B cell (primary cell): ENCODE measurements at regions not wholly inside any gene's neighbourhood (a gene's known extent, or its start where the extent isn't known, plus 50 kb on each side); places are given as distances from the start of the nearest gene placed in this dataset.

Experiments used
- ATAC-seq: fragments of 200-7000 bp; cut with Tn5 transposase; one replicate; pipeline ENCODE4 v1.10.0; 2021; ENCODE audit warnings: low read depth, mild to moderate bottlenecking, moderate number of reproducible peaks, moderate library complexity
- CTCF ChIA-PET: fragments of 350-600 bp; sonication (Branson Sonifier 250); formaldehyde crosslinking; loops from one replicate; lab custom pipeline; 2021; ENCODE audit warnings: antibody characterized with exemption, inconsistent platforms; lab: Charles Lee
- POLR2A ChIA-PET: fragments of 350-600 bp; sonication (Branson Sonifier 250); formaldehyde crosslinking; loops from one replicate; lab custom pipeline; 2021; ENCODE audit warnings: antibody characterized with exemption; lab: Charles Lee
- DNase-seq: peaks from one replicate; pipeline ENCODE4 v3.0.0; 2013
- H2AFZ ChIP-seq: 2 replicates; pipeline ENCODE4 v1.6.1; 2012; ENCODE audit warnings: mild to moderate bottlenecking, low read depth, low read length; ENCODE audit not compliant: insufficient read depth, poor library complexity, severe bottlenecking
- H3K27ac ChIP-seq, 2 donors: 1 replicate in 1 of 2; 2 replicates in 1 of 2; pipeline ENCODE4 v1.5.1; 2012 to 2013; ENCODE audit warnings: low read length in 2 of 2, mild to moderate bottlenecking in 2 of 2, moderate library complexity in 1 of 2
- H3K27me3 ChIP-seq, 4 experiments: fragments of 200-600 bp in 1 of 4; sonication (generic) in 1 of 4; replicated peaks in 1 of 4; 1 replicate in 2 of 4; 2 replicates in 2 of 4; pipeline versions ENCODE4 v1.6.1 to v1.7.0; 2013 to 2016; ENCODE audit warnings: low read length in 3 of 4, mild to moderate bottlenecking in 2 of 4, mixed read lengths in 1 of 4, moderate library complexity in 1 of 4; ENCODE audit not compliant: insufficient read depth in 4 of 4, control insufficient read depth in 3 of 4; ENCODE audit errors: control extremely low read depth in 1 of 4
- H3K36me3 ChIP-seq, 2 experiments: replicated peaks in 1 of 2; 1 replicate in 1 of 2; 2 replicates in 1 of 2; pipeline versions ENCODE4 v1.6.1 to v1.7.1; 2013; ENCODE audit warnings: low read length in 1 of 2; ENCODE audit not compliant: insufficient read depth in 2 of 2, control insufficient read depth in 1 of 2; ENCODE audit errors: control extremely low read depth in 1 of 2, extremely low read depth in 1 of 2
- H3K4me1 ChIP-seq, 2 donors: fragments of 200-600 bp in 1 of 2; sonication (generic) in 1 of 2; 1 replicate in 1 of 2; 2 replicates in 1 of 2; pipeline versions ENCODE4 v1.5.1 to v1.6.1; 2013 to 2017; ENCODE audit warnings: low read length in 2 of 2; ENCODE audit not compliant: control insufficient read depth in 2 of 2, insufficient read depth in 2 of 2
- H3K4me2 ChIP-seq: replicated peaks from 2 replicates; pipeline ENCODE3; 2012; ENCODE audit warnings: mild to moderate bottlenecking, low read depth, low read length; ENCODE audit not compliant: poor library complexity, severe bottlenecking
- H3K4me3 ChIP-seq, 5 experiments: fragments of 200-600 bp in 1 of 5; sonication (generic) in 1 of 5; 1 replicate in 3 of 5; 2 replicates in 2 of 5; pipeline versions ENCODE4 v1.5.1 to v1.7.0; 2011 to 2016; ENCODE audit warnings: low read length in 4 of 5, mild to moderate bottlenecking in 4 of 5, low read depth in 2 of 5, control low read depth in 1 of 5, moderate library complexity in 1 of 5; ENCODE audit not compliant: insufficient read depth in 1 of 5; ENCODE audit errors: control extremely low read depth in 1 of 5, extremely low read depth in 1 of 5
- H3K79me2 ChIP-seq: fragments of 200-600 bp; sonication (generic); one replicate; pipeline ENCODE4 v1.6.0; 2016; ENCODE audit warnings: low read length; ENCODE audit not compliant: control insufficient read depth, insufficient read depth
- H3K9ac ChIP-seq: fragments of 200-600 bp; sonication (generic); 2 replicates; pipeline ENCODE4 v1.6.1; 2017; ENCODE audit warnings: mild to moderate bottlenecking, low read length, moderate library complexity
- H3K9me3 ChIP-seq, 3 donors: one replicate each; pipeline versions ENCODE4 v1.6.1 to v1.7.1; 2013; ENCODE audit warnings: low read length in 2 of 3; ENCODE audit not compliant: control insufficient read depth in 2 of 3, insufficient read depth in 1 of 3; ENCODE audit errors: control extremely low read depth in 1 of 3
- H4K20me1 ChIP-seq: 2 replicates; pipeline ENCODE4 v1.6.0; 2012; ENCODE audit warnings: mild to moderate bottlenecking, low read length; ENCODE audit not compliant: insufficient read depth, control insufficient read depth, poor library complexity, severe bottlenecking
- H3K27ac Mint-ChIP-seq: one replicate; pipeline ENCODE4 v1.8.0; 2021; ENCODE audit warnings: mixed read lengths
- H3K27me3 Mint-ChIP-seq: one replicate; pipeline ENCODE4 v1.8.0; 2021; ENCODE audit warnings: mixed read lengths
- H3K4me1 Mint-ChIP-seq: one replicate; pipeline ENCODE4 v1.8.0; 2021; ENCODE audit warnings: mixed read lengths
- H3K4me3 Mint-ChIP-seq: one replicate; pipeline ENCODE4 v1.8.0; 2021; ENCODE audit warnings: mixed read lengths
- H3K9me3 Mint-ChIP-seq: one replicate; pipeline ENCODE4 v1.8.0; 2022; ENCODE audit warnings: mixed read lengths; ENCODE audit not compliant: insufficient read depth
- EZH2 ChIP-seq: IDR thresholded peaks from 2 replicates; pipeline ENCODE4 v1.6.1; 2012; ENCODE audit warnings: borderline replicate concordance, low read depth, mild to moderate bottlenecking, moderate library complexity, low read length; ENCODE audit not compliant: insufficient read depth, poor library complexity, severe bottlenecking
- WGBS: methylation state at CpG from one replicate; pipeline ENCODE4 v1.1.5; 2013; ENCODE audit warnings: missing lambda C conversion rate; ENCODE audit not compliant: insufficient coverage; 5-methylcytosine and 5-hydroxymethylcytosine counted together
- intact Hi-C: fragments of 100-400 bp; cut with micrococcal nuclease; formaldehyde crosslinking; loops from one replicate; pipeline ENCODE4 v1.10.0; 2022
- TF ChIP-seq, protein P1 (sequence below): fragments of 200-600 bp; IDR thresholded peaks from one replicate; pipeline ENCODE4 v1.8.0; 2022; ENCODE audit warnings: antibody characterized with exemption, mild to moderate bottlenecking

DNA sequence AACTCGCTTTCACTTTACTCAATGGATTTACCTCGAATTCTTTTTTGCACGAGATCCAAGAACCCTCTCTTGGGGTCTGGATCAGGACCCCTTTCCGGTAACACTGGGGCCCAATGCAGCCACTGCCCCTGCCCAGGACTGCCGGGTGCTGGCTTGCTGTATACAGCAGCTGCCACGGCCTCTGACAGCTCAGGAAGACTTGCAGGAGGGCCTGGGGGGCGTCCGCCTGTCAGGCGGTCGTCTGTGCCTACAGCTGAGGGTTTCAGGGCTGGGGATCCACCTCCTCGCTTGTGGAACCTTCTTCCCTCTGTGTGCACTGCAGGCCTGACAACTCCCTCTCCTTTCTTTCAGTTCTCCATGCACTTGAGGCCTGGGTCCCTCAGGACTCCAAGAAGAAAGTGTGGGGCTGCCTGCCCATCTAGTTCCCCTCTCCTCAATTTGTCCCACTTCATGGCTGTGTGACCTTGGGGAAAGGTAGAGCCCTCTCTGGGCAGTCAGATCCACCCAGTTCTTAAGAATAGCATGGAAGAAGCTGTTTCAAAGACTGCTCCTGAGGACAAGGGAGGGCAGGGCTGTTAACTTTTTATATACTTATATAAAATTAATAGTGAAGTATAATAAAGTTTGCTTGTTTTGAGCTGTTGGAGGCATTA is 75.0 kb upstream of the LGSN start:
- H3K4me1 Mint-ChIP-seq = no peaks in the 10 kb centered on the region
- no peaks in the 10 kb centered on the region for H3K27me3 ChIP-seq
- ATAC-seq = no peak
- CTCF ChIA-PET = no interaction called here
- H4K20me1 ChIP-seq = no peaks in the 10 kb centered on the region
- H3K36me3 ChIP-seq = no peaks in the 10 kb centered on the region
- no peak overlapping the region for H2AFZ ChIP-seq
- no peak for DNase-seq
- intact Hi-C loops = no loop called here
- H3K4me3 Mint-ChIP-seq = no peak overlapping the region
- POLR2A ChIA-PET = no interaction called here
- no peaks in the 10 kb centered on the region for H3K9me3 Mint-ChIP-seq
- no peak overlapping the region for H3K27ac Mint-ChIP-seq
- no peak overlapping the region for H3K27ac ChIP-seq
- H3K79me2 ChIP-seq = no peaks in the 10 kb centered on the region
- H3K9me3 ChIP-seq = peaks cover 0 to 6% (median 0%) of the 10 kb centered on the region in 3 donors
- TF ChIP-seq EZH2 = no peak
- TF ChIP-seq, protein P1, sequence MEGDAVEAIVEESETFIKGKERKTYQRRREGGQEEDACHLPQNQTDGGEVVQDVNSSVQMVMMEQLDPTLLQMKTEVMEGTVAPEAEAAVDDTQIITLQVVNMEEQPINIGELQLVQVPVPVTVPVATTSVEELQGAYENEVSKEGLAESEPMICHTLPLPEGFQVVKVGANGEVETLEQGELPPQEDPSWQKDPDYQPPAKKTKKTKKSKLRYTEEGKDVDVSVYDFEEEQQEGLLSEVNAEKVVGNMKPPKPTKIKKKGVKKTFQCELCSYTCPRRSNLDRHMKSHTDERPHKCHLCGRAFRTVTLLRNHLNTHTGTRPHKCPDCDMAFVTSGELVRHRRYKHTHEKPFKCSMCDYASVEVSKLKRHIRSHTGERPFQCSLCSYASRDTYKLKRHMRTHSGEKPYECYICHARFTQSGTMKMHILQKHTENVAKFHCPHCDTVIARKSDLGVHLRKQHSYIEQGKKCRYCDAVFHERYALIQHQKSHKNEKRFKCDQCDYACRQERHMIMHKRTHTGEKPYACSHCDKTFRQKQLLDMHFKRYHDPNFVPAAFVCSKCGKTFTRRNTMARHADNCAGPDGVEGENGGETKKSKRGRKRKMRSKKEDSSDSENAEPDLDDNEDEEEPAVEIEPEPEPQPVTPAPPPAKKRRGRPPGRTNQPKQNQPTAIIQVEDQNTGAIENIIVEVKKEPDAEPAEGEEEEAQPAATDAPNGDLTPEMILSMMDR = no peak
- H3K27me3 Mint-ChIP-seq = no peaks in the 10 kb centered on the region
- WGBS = 84% methylated on average over 11 of the region's 11 CpGs
- no peaks in the 10 kb centered on the region for H3K4me1 ChIP-seq
- no peak overlapping the region for H3K4me3 ChIP-seq
- H3K9ac ChIP-seq = no peak overlapping the region
- no peak overlapping the region for H3K4me2 ChIP-seq

DNA sequence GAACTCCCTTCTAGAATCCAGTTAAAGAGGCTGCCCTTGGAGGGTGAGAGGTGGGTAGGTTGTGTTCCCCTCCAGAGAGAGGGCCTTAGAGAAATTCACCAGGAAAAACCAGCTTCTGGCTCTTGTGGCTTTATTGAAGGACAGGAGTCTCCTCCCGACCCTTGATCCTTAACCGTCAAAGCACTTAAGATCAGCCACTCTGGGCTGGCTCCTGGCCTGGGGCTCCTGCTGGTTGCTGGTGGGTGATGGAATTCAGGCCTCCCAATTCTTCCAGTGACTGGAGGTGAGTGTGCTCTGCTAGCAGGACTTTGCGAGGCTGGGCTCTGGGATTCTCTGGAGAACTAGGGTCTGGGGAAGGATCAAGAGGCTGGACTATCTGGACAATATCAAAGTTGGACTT is 75.6 kb upstream of the LGSN start:
- H3K27me3 ChIP-seq = no peaks in the 10 kb centered on the region
- H3K9ac ChIP-seq = no peak overlapping the region
- H3K4me1 Mint-ChIP-seq = no peaks in the 10 kb centered on the region
- no peak overlapping the region for H3K4me3 Mint-ChIP-seq
- no peaks in the 10 kb centered on the region for H3K36me3 ChIP-seq
- 100% methylated on average over 2 of the region's 3 CpGs for WGBS
- no peaks in the 10 kb centered on the region for H4K20me1 ChIP-seq
- H2AFZ ChIP-seq = no peak overlapping the region
- peaks cover 0 to 6% (median 0%) of the 10 kb centered on the region in 3 donors for H3K9me3 ChIP-seq
- no peak for ATAC-seq
- TF ChIP-seq, protein P1 = no peak
- TF ChIP-seq EZH2 = no peak
- CTCF ChIA-PET = no interaction called here
- H3K27ac Mint-ChIP-seq = no peak overlapping the region
- H3K4me1 ChIP-seq = no peaks in the 10 kb centered on the region
- no peaks in the 10 kb centered on the region for H3K9me3 Mint-ChIP-seq
- no peaks in the 10 kb centered on the region for H3K27me3 Mint-ChIP-seq
- POLR2A ChIA-PET = no interaction called here
- H3K27ac ChIP-seq = no peak overlapping the region
- H3K4me3 ChIP-seq = no peak overlapping the region
- H3K79me2 ChIP-seq = no peaks in the 10 kb centered on the region
- intact Hi-C loops = no loop called here
- no peak for DNase-seq
- no peak overlapping the region for H3K4me2 ChIP-seq
